CD14-positive monocyte (primary cell): ENCODE measurements at regions not wholly inside any gene's neighbourhood (a gene's known extent, or its start where the extent isn't known, plus 50 kb on each side); places are given as distances from the start of the nearest gene placed in this dataset.

Source experiments
- DNase-seq, 3 donors: peaks; one replicate each; pipeline ENCODE4 v3.0.0-alpha.2; 2011 to 2022
- H2AFZ ChIP-seq: 2 replicates; pipeline ENCODE4 v1.6.0; 2012; ENCODE audit warnings: mild to moderate bottlenecking, low read depth, low read length, inconsistent platforms; ENCODE audit not compliant: insufficient read depth, poor library complexity, severe bottlenecking
- H3K27ac ChIP-seq, 2 donors: 1 replicate in 1 of 2; 2 replicates in 1 of 2; pipeline ENCODE4 v1.5.1; 2012 to 2013; ENCODE audit warnings: low read length in 2 of 2, control low read depth in 1 of 2, inconsistent platforms in 1 of 2, low read depth in 1 of 2, mild to moderate bottlenecking in 1 of 2
- H3K27me3 ChIP-seq, 2 donors: one replicate each; pipeline versions ENCODE4 v1.6.0 to v1.6.1; 2011 to 2013; ENCODE audit warnings: low read length in 2 of 2; ENCODE audit not compliant: control insufficient read depth in 2 of 2, insufficient read depth in 2 of 2
- H3K36me3 ChIP-seq, 2 donors: replicated peaks in 1 of 2; 1 replicate in 1 of 2; 2 replicates in 1 of 2; pipeline versions ENCODE4 v1.5.1 to v1.6.1; 2012 to 2013; ENCODE audit warnings: low read length in 2 of 2, control low read depth in 1 of 2, inconsistent platforms in 1 of 2, mild to moderate bottlenecking in 1 of 2; ENCODE audit not compliant: insufficient read depth in 2 of 2, control insufficient read depth in 1 of 2
- H3K4me1 ChIP-seq, 2 donors: 1 replicate in 1 of 2; 2 replicates in 1 of 2; pipeline versions ENCODE4 v1.5.1 to v1.6.1; 2012 to 2013; ENCODE audit warnings: low read length in 2 of 2, control low read depth in 1 of 2, inconsistent platforms in 1 of 2, mild to moderate bottlenecking in 1 of 2, moderate library complexity in 1 of 2; ENCODE audit not compliant: insufficient read depth in 2 of 2, control insufficient read depth in 1 of 2
- H3K4me2 ChIP-seq: replicated peaks from 2 replicates; pipeline ENCODE3; 2012; ENCODE audit warnings: low read length, moderate library complexity, mild to moderate bottlenecking; ENCODE audit not compliant: poor library complexity, severe bottlenecking; ENCODE audit errors: extremely low read depth
- H3K4me3 ChIP-seq, 3 experiments: fragments of 200-600 bp in 1 of 3; sonication (generic) in 1 of 3; replicated peaks in 1 of 3; 1 replicate in 2 of 3; 2 replicates in 1 of 3; pipeline ENCODE4 v1.5.1; 2011 to 2013; ENCODE audit warnings: low read length in 3 of 3, mild to moderate bottlenecking in 3 of 3, control low read depth in 2 of 3, low read depth in 2 of 3, inconsistent platforms in 1 of 3, moderate library complexity in 1 of 3
- H3K79me2 ChIP-seq: 2 replicates; pipeline ENCODE4 v1.6.0; 2012; ENCODE audit warnings: mild to moderate bottlenecking, control low read depth, inconsistent platforms, low read length, moderate library complexity; ENCODE audit not compliant: insufficient read depth
- H3K9ac ChIP-seq: 2 replicates; pipeline ENCODE4 v1.6.0; 2017; ENCODE audit warnings: low read length, mild to moderate bottlenecking; ENCODE audit not compliant: insufficient read depth, poor library complexity, severe bottlenecking
- H3K9me3 ChIP-seq, 2 donors: replicated peaks in 1 of 2; 1 replicate in 1 of 2; 2 replicates in 1 of 2; pipeline versions ENCODE4 v1.5.1 to v1.6.1; 2012 to 2013; ENCODE audit warnings: low read length in 2 of 2, control low read depth in 1 of 2; ENCODE audit not compliant: control insufficient read depth in 1 of 2, insufficient read depth in 1 of 2
- H4K20me1 ChIP-seq: 2 replicates; pipeline ENCODE4 v1.6.0; 2012; ENCODE audit warnings: mild to moderate bottlenecking, low read length, control low read depth, moderate library complexity; ENCODE audit not compliant: insufficient read depth
- H3K27ac Mint-ChIP-seq, 7 donors: one replicate each; pipeline ENCODE4 v1.8.0; 2020; ENCODE audit warnings: mild to moderate bottlenecking in 7 of 7, mixed read lengths in 7 of 7, moderate library complexity in 6 of 7, inconsistent platforms in 2 of 7
- H3K27me3 Mint-ChIP-seq, 3 donors: one replicate each; pipeline ENCODE4 v1.8.0; 2021 to 2022; ENCODE audit warnings: low read depth in 3 of 3, mild to moderate bottlenecking in 3 of 3, mixed read lengths in 3 of 3, moderate library complexity in 3 of 3, inconsistent platforms in 1 of 3
- H3K36me3 Mint-ChIP-seq, 2 donors: one replicate each; pipeline ENCODE4 v1.8.0; 2020; ENCODE audit warnings: mixed read lengths in 2 of 2, inconsistent platforms in 1 of 2, mild to moderate bottlenecking in 1 of 2
- H3K4me1 Mint-ChIP-seq: one replicate; pipeline ENCODE4 v1.8.0; 2020; ENCODE audit warnings: mild to moderate bottlenecking, mixed read lengths
- H3K4me3 Mint-ChIP-seq, 2 donors: one replicate each; pipeline ENCODE4 v1.8.0; 2020; ENCODE audit warnings: mild to moderate bottlenecking in 2 of 2, mixed read lengths in 2 of 2, moderate library complexity in 1 of 2
- H3K9me3 Mint-ChIP-seq, 7 donors: one replicate each; pipeline ENCODE4 v1.8.0; 2020 to 2022; ENCODE audit warnings: mixed read lengths in 7 of 7, mild to moderate bottlenecking in 6 of 7, moderate library complexity in 6 of 7, inconsistent platforms in 2 of 7
- CTCF ChIP-seq: fragments of 200-600 bp; IDR thresholded peaks from one replicate; pipeline ENCODE4 v1.8.0; 2022; ENCODE audit warnings: antibody characterized with exemption, mild to moderate bottlenecking
- WGBS: methylation state at CpG from one replicate; pipeline ENCODE4 v1.1.5; 2013; ENCODE audit warnings: missing lambda C conversion rate; ENCODE audit not compliant: insufficient coverage; 5-methylcytosine and 5-hydroxymethylcytosine counted together
- intact Hi-C, 2 donors: fragments of 100-400 bp; cut with micrococcal nuclease; formaldehyde crosslinking; loops; one replicate each; pipeline versions ENCODE4 v1.15.0 to v1.15.1; 2023

GRCh38 chrX:39206399-39207145, 405.3 kb downstream of the MID1IP1 start:
- Histone ChIP-seq H3K4me2 (no peak overlapping the region), H3K4me1 (no peaks in the 10 kb centered on the region), H3K9me3 (no peaks in the 10 kb centered on the region), H3K4me3 (no peak overlapping the region), H3K36me3 (no peaks in the 10 kb centered on the region), H4K20me1 (no peaks in the 10 kb centered on the region), H2AFZ (no peak overlapping the region), H3K27ac (no peak overlapping the region), H3K79me2 (no peaks in the 10 kb centered on the region), H3K27me3 (peaks cover 0 to 2% of the 10 kb centered on the region in 2 donors), H3K9ac (no peak overlapping the region)
- intact Hi-C loops = no loop called here
- Mint-ChIP-seq H3K9me3 (peaks cover 0 to 2% (median 0%) of the 10 kb centered on the region in 7 donors), H3K27ac (no peak overlapping the region), H3K4me1 (no peaks in the 10 kb centered on the region), H3K27me3 (peaks cover 2 to 6% (median 5%) of the 10 kb centered on the region in 3 donors), H3K36me3 (no peaks in the 10 kb centered on the region), H3K4me3 (no peak overlapping the region)
- DNase-seq = no peak
- WGBS = no CpG with 5 or more reads among the region's 4 CpGs
- no peak for TF ChIP-seq CTCF

GRCh38 chrX:39211501-39211900, 410.2 kb downstream of the MID1IP1 start:
- H3K4me3 ChIP-seq = no peak overlapping the region
- no peak overlapping the region for H2AFZ ChIP-seq
- H3K27me3 Mint-ChIP-seq = peaks cover 0 to 4% (median 0%) of the 10 kb centered on the region in 3 donors
- no peak for DNase-seq
- no peak overlapping the region for H3K4me3 Mint-ChIP-seq
- no peaks in the 10 kb centered on the region for H3K9me3 ChIP-seq
- no peaks in the 10 kb centered on the region for H3K36me3 ChIP-seq
- no peaks in the 10 kb centered on the region for H3K4me1 ChIP-seq
- no peaks in the 10 kb centered on the region for H3K79me2 ChIP-seq
- no peaks in the 10 kb centered on the region for H3K27me3 ChIP-seq
- H3K9me3 Mint-ChIP-seq = peaks cover 0 to 4% (median 0%) of the 10 kb centered on the region in 7 donors
- no peaks in the 10 kb centered on the region for H3K4me1 Mint-ChIP-seq
- no peak for TF ChIP-seq CTCF
- H4K20me1 ChIP-seq = no peaks in the 10 kb centered on the region
- no CpG with 5 or more reads among the region's 1 CpG for WGBS
- no peaks in the 10 kb centered on the region for H3K36me3 Mint-ChIP-seq
- H3K9ac ChIP-seq = no peak overlapping the region
- H3K27ac Mint-ChIP-seq = no peak overlapping the region
- intact Hi-C loops = no loop called here
- no peak overlapping the region for H3K27ac ChIP-seq
- H3K4me2 ChIP-seq = no peak overlapping the region
